Astrocyte of the cerebellum (primary cell): ENCODE measurements at regions not wholly inside any gene's neighbourhood (a gene's known extent, or its start where the extent isn't known, plus 50 kb on each side); places are given as distances from the start of the nearest gene placed in this dataset.

Experiments used
- DNase-seq: peaks from one replicate; pipeline ENCODE4 v3.0.0-alpha.2; 2011; ENCODE audit warnings: low read depth
- H3K4me3 ChIP-seq: 2 replicates; pipeline ENCODE4 v1.5.1; 2011; ENCODE audit warnings: mild to moderate bottlenecking, low read depth, low read length, moderate library complexity
- in situ Hi-C: cut with HindIII; loops from 2 replicates; pipeline ENCODE4 v1.10.0; 2017; ENCODE audit warnings: low sequenced_read_pairs
- TF ChIP-seq, protein P1 (sequence below): IDR thresholded peaks from 2 replicates; pipeline ENCODE4 v1.5.1; 2012; ENCODE audit warnings: low read length, low read depth, moderate library complexity, mild to moderate bottlenecking; ENCODE audit errors: missing control alignments

DNA sequence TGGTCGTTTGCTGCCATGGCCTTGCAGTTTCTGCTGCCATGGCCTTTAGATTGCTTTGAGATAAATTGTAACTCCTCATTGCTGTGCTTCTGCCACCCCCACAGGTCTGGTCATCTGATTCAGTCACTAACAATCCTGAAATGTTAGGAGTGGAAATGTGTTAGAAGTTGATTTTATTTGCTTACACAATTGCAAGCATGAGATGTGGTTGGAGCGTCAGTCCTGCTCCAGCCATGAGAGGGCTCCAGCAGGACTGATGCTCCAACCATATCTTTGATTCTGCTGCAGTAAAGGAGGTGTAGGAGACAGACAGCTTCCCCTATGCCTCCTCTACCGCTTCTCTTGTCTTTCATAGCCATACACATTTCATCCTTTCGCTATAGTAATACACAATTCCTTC, 226.8 kb upstream of the RGS6 start:
- TF ChIP-seq, protein P1, sequence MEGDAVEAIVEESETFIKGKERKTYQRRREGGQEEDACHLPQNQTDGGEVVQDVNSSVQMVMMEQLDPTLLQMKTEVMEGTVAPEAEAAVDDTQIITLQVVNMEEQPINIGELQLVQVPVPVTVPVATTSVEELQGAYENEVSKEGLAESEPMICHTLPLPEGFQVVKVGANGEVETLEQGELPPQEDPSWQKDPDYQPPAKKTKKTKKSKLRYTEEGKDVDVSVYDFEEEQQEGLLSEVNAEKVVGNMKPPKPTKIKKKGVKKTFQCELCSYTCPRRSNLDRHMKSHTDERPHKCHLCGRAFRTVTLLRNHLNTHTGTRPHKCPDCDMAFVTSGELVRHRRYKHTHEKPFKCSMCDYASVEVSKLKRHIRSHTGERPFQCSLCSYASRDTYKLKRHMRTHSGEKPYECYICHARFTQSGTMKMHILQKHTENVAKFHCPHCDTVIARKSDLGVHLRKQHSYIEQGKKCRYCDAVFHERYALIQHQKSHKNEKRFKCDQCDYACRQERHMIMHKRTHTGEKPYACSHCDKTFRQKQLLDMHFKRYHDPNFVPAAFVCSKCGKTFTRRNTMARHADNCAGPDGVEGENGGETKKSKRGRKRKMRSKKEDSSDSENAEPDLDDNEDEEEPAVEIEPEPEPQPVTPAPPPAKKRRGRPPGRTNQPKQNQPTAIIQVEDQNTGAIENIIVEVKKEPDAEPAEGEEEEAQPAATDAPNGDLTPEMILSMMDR: no peak
- DNase-seq: no peak
- no peak overlapping the region for H3K4me3 ChIP-seq
- in situ Hi-C loops: no loop called here

DNA sequence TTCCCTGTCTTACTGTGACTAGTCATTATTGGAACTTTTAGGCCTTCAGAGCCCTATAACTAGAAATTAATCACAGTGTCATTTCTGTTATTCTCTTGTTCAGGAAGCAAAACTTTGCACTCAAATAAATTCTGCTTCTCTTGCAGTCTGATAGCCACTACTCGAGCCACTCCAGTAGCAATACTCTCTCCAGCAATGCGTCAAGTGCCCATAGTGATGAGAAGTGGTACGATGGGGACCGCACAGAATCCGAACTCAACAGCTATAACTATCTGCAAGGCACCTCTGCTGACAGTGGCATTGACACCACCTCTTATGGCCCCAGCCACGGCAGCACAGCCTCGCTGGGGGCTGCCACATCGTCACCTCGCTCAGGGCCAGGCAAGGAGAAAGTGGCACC, 223.2 kb upstream of the RGS6 start:
- TF ChIP-seq, protein P1: no peak
- H3K4me3 ChIP-seq: no peak overlapping the region
- in situ Hi-C loops: no loop called here
- no peak for DNase-seq

DNA sequence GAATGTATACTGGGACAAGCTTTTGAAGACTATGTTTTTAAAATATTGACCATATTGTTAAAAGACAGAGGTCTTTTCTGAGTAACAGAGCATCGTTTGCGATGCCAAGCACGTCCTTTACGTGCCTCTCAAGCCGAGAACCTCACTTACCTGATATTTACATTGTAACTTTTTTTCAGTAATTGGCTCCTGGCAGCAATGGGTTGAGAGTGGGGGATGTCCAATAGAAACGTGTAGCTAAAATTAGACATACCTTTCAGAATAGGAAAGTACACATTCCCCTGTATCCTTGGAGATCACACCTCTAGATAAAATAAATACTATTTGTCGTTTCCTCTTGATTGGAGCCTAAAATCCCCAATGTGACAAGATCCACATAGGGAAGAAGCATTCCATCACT, 222.2 kb upstream of the RGS6 start:
- in situ Hi-C loops: no loop called here
- no peak overlapping the region for H3K4me3 ChIP-seq
- TF ChIP-seq, protein P1: no peak
- DNase-seq: no peak

DNA sequence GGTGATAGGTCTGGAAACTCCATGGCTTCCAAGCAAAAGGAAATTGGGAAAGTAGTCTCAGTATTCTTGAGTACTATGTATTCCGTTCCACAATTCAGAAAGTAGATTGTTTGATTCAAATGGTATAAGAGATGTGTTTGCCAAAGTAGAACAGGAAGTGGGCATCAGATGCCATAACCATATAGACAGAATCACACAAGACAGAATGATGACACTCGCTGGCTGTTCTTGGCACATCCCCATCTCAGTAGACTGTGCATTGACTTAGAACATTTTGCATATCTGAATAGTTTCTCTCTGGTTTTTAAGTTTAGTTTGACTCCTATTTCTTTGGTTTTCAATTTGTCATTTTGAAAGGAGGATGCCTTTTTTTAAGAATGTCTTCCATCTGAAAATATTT, 221.1 kb upstream of the RGS6 start:
- H3K4me3 ChIP-seq: no peak overlapping the region
- no peak for DNase-seq
- in situ Hi-C loops: no loop called here
- TF ChIP-seq, protein P1: no peak

DNA sequence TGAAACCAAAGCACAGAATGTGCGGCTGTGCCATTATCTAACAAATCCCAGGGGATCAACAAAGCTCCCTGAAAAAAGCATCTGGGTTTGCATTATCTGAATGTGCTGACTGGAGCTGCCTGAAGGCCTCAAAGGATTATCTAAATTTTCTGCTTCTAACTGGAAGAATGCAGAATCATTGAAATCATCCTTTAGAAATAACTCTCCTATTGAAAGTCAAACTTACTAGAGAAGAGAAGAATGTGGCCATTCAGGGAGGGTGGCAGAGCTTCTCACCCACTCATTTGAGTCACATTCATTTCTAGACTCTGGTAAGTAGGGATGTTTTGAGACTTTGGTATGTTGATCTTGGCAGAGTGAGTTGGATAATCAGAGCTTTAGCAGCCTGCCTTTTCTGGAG, 220.6 kb upstream of the RGS6 start:
- in situ Hi-C loops: no loop called here
- TF ChIP-seq, protein P1: no peak
- no peak overlapping the region for H3K4me3 ChIP-seq
- peak; percentile 70 for DNase-seq

DNA sequence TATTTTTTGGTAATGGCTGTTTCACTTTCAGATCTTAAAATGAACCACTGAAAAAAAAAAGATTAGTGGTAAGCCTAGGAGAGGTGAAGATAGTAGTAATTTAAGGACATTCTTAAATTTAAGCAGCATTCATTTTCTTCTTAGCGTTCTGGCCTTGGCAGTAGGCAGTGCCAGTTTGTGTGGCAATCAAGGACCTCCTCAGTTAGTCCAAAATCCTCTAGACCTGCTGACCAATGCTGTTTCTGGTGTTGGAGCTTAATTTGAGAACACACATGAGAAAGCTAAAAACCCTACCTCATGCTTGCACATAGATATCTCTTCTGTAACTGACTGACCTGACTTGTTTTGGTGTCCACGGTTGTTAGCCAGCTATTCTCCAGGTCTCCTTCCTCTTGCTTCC, 219.8 kb upstream of the RGS6 start:
- H3K4me3 ChIP-seq: no peak overlapping the region
- DNase-seq: no peak
- TF ChIP-seq, protein P1: no peak
- in situ Hi-C loops: no loop called here

DNA sequence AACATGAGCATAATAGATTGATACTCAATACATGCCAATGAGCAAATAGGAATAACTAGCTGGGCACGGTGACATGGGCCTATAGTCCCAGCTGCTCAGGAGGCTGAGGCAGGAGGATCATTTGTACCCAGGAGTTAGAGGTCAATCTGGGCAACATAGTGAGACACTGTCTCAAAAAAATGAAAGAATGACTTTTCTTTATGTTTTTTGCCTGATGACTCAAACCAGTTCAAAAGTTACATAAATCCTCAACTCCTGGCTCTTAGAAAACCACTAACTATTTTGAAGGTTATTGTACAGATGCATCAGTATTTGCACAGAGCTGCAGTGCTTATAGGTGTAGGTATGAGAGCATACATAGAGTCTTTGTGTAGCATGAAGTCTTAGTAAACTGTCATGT, 219.2 kb upstream of the RGS6 start:
- H3K4me3 ChIP-seq: no peak overlapping the region
- TF ChIP-seq, protein P1: no peak
- in situ Hi-C loops: no loop called here
- no peak for DNase-seq
